Smooth muscle cell (in vitro differentiated cells): ENCODE measurements at regions not wholly inside any gene's neighbourhood (a gene's known extent, or its start where the extent isn't known, plus 50 kb on each side); places are given as distances from the start of the nearest gene placed in this dataset.

Experiments used
- DNase-seq: peaks from one replicate; lab custom pipeline; 2025; ENCODE audit not compliant: unreplicated experiment; lab: John Stamatoyannopoulos, UW
- H2AFZ ChIP-seq: fragments of 200-600 bp; sonication (generic); 2 replicates; pipeline ENCODE4 v1.6.0; 2016; ENCODE audit warnings: antibody characterized with exemption, low read depth, mild to moderate bottlenecking
- H3F3A ChIP-seq: fragments of 200-600 bp; sonication (generic); 2 replicates; pipeline ENCODE4 v1.6.0; 2017; ENCODE audit warnings: antibody characterized with exemption, low read depth
- H3K27ac ChIP-seq: fragments of 200-600 bp; sonication (generic); 2 replicates; pipeline ENCODE4 v1.5.1; 2016; ENCODE audit warnings: low read depth, mild to moderate bottlenecking
- H3K27me3 ChIP-seq: fragments of 200-600 bp; sonication (generic); 2 replicates; pipeline ENCODE4 v1.6.1; 2016; ENCODE audit warnings: low read depth, mild to moderate bottlenecking
- H3K36me3 ChIP-seq: fragments of 200-600 bp; sonication (generic); 2 replicates; pipeline ENCODE4 v1.5.1; 2016; ENCODE audit warnings: low read depth
- H3K4me1 ChIP-seq: fragments of 200-600 bp; sonication (generic); 2 replicates; pipeline ENCODE4 v1.5.1; 2016; ENCODE audit warnings: low read depth
- H3K4me2 ChIP-seq: fragments of 200-600 bp; sonication (generic); 2 replicates; pipeline ENCODE4 v1.6.0; 2016; ENCODE audit warnings: mild to moderate bottlenecking
- H3K4me3 ChIP-seq: fragments of 200-600 bp; sonication (generic); 2 replicates; pipeline ENCODE4 v1.5.1; 2016; ENCODE audit warnings: mild to moderate bottlenecking
- H3K79me2 ChIP-seq: fragments of 200-600 bp; sonication (generic); 2 replicates; pipeline ENCODE4 v1.6.0; 2016; ENCODE audit warnings: low read depth, mild to moderate bottlenecking
- H3K9ac ChIP-seq: fragments of 200-600 bp; sonication (generic); 2 replicates; pipeline ENCODE4 v1.6.0; 2016; ENCODE audit warnings: low read depth
- H3K9me3 ChIP-seq: fragments of 200-600 bp; sonication (generic); replicated peaks from 2 replicates; pipeline ENCODE4 v1.5.1; 2016; ENCODE audit warnings: low read depth
- H4K20me1 ChIP-seq: fragments of 200-600 bp; sonication (generic); 2 replicates; pipeline ENCODE4 v1.6.0; 2016; ENCODE audit warnings: low read depth
- CTCF ChIP-seq: fragments of 200-600 bp; sonication (generic); IDR thresholded peaks from 2 replicates; pipeline ENCODE4 v1.5.1; 2017; ENCODE audit warnings: borderline replicate concordance, mild to moderate bottlenecking, antibody characterized with exemption; ENCODE audit not compliant: insufficient read depth, poor library complexity, severe bottlenecking
- WGBS: methylation state at CpG from one replicate; pipeline ENCODE4 v1.1.7; 2016; ENCODE audit warnings: low lambda C conversion rate; 5-methylcytosine and 5-hydroxymethylcytosine counted together

- Histone ChIP-seq H4K20me1 (no peaks in the 10 kb centered on the region), H3K9me3 (no peaks in the 10 kb centered on the region), H2AFZ (peak overlapping the region; percentile 45), H3K27ac (peak overlapping the region; percentile 88), H3K9ac (peak overlapping the region; percentile 59), H3K4me3 (no peak overlapping the region), H3F3A (peaks cover 36% of the 10 kb centered on the region), H3K4me2 (peak overlapping the region; percentile 81), H3K4me1 (peaks cover 36% of the 10 kb centered on the region), H3K27me3 (no peaks in the 10 kb centered on the region), H3K36me3 (no peaks in the 10 kb centered on the region), H3K79me2 (no peaks in the 10 kb centered on the region)
- DNase-seq = no peak
- no peak for TF ChIP-seq CTCF
- WGBS = 39% methylated on average over 5 of the region's 5 CpGs
These were observed 350.6 kb upstream of the RUNX1 start for GRCh38 chr21:35399706-35400105.

GRCh38 chr21:35399002-35399530 is 350.0 kb upstream of the RUNX1 start:
- no peaks in the 10 kb centered on the region for H3K27me3 ChIP-seq
- peak overlapping the region; percentile 55 for H3K9ac ChIP-seq
- peaks cover 36% of the 10 kb centered on the region for H3F3A ChIP-seq
- peak overlapping the region; percentile 88 for H3K27ac ChIP-seq
- peak overlapping the region; percentile 64 for H2AFZ ChIP-seq
- peaks cover 36% of the 10 kb centered on the region for H3K4me1 ChIP-seq
- H3K4me3 ChIP-seq = peak overlapping the region; percentile 8
- no peaks in the 10 kb centered on the region for H4K20me1 ChIP-seq
- no peaks in the 10 kb centered on the region for H3K36me3 ChIP-seq
- peak overlapping the region; percentile 81 for H3K4me2 ChIP-seq
- no peak for TF ChIP-seq CTCF
- H3K9me3 ChIP-seq = no peaks in the 10 kb centered on the region
- WGBS = 24% methylated on average over 7 of the region's 7 CpGs
- H3K79me2 ChIP-seq = no peaks in the 10 kb centered on the region
- DNase-seq = no peak

DNA sequence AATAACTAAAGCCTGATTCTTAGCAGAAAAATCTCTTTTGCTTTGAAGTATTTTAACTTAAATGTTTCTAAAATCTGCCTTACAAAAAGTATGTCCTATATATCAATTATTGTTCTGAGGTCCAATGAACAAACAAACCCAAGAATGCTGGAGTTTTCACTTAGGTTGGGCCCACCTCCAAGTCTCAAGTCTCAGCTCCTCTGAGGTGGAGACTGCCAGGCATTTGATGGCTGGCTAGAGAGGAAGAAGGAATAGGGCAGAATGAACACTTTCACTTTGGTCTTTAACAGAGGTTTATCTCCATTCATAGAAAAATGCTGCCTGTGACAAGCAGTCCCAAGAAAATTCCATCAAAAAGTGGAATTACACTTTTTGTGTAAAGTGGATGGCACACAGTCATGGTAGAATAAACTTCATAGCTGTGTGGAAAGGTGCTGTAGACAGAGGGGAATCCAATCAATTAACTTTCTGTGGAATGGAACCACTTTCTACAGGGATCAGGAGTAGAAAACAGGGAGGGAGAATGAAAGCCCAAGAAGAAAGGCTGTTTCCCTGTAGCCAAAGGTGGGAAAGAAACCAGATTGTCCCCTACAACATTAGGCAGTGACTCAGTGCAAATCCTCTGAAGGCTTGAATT is 349.4 kb upstream of the RUNX1 start:
- H3K4me2 ChIP-seq = peak overlapping the region; percentile 81
- H3K36me3 ChIP-seq = no peaks in the 10 kb centered on the region
- peaks cover 36% of the 10 kb centered on the region for H3F3A ChIP-seq
- H3K27me3 ChIP-seq = no peaks in the 10 kb centered on the region
- no peaks in the 10 kb centered on the region for H3K79me2 ChIP-seq
- no peak overlapping the region for H3K4me3 ChIP-seq
- no peak for DNase-seq
- peak overlapping the region; percentile 55 for H3K9ac ChIP-seq
- peaks cover 36% of the 10 kb centered on the region for H3K4me1 ChIP-seq
- no peaks in the 10 kb centered on the region for H4K20me1 ChIP-seq
- H3K9me3 ChIP-seq = no peaks in the 10 kb centered on the region
- peak overlapping the region; percentile 88 for H3K27ac ChIP-seq
- peak overlapping the region; percentile 64 for H2AFZ ChIP-seq
- TF ChIP-seq CTCF = no peak

DNA sequence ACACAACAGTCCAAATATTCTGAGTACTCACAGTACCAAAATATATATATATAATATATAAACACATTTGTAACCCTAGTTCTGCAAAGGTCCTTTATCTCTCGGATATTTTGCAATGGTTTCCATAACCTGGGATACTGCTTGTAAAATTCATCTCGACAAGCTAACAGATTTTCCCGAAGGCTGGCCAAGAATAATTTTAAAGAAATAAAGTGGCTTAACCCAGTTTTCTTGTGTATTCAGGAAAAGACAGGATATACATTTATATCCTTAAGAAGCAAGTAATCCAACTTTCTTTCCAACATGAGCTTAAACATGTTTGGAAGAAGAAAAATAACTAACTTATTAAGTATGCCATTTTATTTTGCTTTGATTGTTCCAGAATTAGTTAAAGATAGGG is 348.7 kb upstream of the RUNX1 start:
- Histone ChIP-seq H3K9ac (peak overlapping the region; percentile 37), H3K4me2 (peak overlapping the region; percentile 81), H3F3A (peaks cover 36% of the 10 kb centered on the region), H3K36me3 (no peaks in the 10 kb centered on the region), H3K4me1 (peaks cover 36% of the 10 kb centered on the region), H3K79me2 (no peaks in the 10 kb centered on the region), H3K27me3 (no peaks in the 10 kb centered on the region), H4K20me1 (no peaks in the 10 kb centered on the region), H3K4me3 (no peak overlapping the region), H3K27ac (peak overlapping the region; percentile 88), H2AFZ (no peak overlapping the region), H3K9me3 (no peaks in the 10 kb centered on the region)
- DNase-seq = no peak
- WGBS = 49% methylated on average over 3 of the region's 3 CpGs
- no peak for TF ChIP-seq CTCF
